GM18909 (cell line): ENCODE measurements at regions not wholly inside any gene's neighbourhood (a gene's known extent, or its start where the extent isn't known, plus 50 kb on each side); places are given as distances from the start of the nearest gene placed in this dataset.

Experiments
- ATAC-seq: cut with Tn5 transposase; IDR thresholded peaks from one replicate; pipeline ENCODE4 v1.9.1; 2021; ENCODE audit warnings: mild to moderate bottlenecking; ENCODE audit not compliant: unreplicated experiment, poor library complexity

DNA sequence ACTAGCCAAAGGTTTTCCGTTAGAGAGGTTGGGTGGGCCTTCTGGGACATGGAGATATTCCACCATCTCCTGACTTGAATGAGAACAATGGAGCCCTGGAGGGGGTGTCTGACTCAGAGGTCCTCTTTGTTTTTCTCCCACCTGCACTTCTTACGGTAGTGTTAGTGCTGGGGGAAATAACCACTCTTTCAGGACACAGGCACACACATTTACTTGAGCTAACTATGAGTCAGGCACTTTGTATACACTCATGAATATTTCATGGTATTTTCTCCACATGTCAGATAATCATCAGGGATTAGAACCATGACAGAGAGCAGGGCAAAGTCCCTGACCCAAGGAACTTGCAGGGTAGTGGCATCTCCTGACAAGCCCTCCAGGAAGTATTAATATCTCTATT, 439.1 kb downstream of the TSN start:
- no peak for ATAC-seq

DNA sequence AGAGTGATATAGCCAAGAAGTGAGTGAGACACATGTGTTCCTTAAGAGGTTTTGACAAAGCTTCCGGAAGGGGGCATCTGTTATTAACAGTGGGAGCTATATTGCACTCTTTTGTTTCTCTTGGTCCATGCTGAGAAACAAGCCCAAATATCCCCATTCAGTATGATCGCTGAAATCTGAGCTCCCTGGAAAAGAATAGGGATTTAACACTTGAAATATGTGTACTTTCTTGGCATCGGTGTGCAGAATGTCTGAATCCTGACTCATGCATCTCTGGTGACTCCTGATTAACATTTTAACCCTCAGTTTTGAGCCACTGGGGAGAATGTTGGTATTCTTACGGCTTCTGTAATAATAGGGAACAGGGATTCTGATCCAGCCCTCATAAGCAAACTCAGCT, 448.1 kb downstream of the TSN start:
- no peak for ATAC-seq

DNA sequence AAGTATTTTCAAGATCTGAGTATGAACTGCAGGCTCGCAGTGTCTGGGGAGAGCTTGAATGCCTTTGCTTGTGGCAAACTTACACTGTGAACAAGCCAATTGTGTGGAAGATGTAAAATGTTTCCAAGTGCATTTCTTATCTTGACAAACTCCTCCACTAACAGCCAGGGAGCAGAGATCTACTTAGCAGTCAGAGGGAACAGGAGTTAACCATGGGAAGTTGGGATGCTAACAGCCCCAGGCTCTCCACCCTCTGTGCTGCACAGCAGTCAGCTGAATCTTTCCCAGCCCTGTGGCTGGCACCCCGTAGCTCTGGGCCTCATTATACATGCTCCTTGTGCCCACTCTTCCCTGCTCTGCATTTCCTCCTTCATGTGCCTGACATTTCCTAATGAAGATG, 450.2 kb downstream of the TSN start:
- no peak for ATAC-seq

DNA sequence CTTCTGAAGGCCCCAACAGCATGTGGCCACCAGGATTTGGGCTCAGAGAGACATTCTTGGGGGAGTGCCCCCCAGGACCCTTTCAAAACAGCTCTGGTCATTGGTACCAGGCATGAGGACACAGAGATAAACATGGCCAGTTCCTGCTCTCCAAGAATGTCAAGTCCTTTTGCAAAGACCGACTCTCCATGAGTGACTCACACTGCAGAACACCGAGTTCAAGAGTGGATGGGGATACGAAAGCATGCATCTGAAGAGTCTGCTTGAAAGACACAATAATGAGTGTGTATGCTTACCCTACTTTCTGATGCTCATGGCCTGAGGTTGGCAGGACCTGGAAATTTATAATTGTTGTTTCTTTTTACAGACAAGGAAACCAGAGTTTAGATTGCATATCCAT, 450.6 kb downstream of the TSN start:
- ATAC-seq: no peak

DNA sequence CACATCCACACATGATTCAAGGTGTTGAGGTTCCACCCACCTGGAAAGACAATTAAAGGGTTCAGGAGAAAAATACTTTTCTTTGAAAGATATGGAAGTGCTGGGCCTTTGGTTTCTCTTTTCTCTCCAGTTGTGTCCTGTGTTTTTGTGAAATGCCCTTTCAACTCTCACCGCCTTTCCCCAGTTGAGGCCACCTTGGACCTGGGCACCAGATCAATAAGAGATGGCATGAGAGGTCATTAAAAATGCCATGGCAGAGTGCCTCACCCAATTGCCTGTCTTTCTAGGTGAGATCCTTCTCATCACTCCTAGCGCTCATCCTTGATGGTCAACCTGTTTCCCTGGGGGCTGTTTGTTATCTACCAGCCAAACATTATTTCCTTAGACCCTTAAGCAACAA, 453.9 kb downstream of the TSN start:
- no peak for ATAC-seq

DNA sequence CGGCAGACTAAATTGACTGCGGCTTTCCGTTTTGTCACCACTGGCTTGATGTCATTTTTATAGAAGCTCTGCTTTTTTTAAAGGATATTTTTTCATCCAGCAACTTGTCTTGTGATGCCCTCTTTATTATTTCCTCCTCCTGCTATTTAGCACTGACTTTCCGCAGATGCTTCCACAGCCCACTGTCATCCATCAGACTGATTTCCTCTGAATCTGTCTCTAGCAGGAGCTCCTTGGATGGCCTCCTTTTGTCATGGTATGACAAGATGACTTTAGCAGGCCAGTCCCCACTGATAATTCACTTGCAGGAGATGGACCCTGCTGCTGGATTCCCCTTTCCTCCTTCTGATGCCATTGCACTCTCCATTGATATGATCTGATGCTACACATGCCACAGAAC, 454.6 kb downstream of the TSN start:
- ATAC-seq: no peak

DNA sequence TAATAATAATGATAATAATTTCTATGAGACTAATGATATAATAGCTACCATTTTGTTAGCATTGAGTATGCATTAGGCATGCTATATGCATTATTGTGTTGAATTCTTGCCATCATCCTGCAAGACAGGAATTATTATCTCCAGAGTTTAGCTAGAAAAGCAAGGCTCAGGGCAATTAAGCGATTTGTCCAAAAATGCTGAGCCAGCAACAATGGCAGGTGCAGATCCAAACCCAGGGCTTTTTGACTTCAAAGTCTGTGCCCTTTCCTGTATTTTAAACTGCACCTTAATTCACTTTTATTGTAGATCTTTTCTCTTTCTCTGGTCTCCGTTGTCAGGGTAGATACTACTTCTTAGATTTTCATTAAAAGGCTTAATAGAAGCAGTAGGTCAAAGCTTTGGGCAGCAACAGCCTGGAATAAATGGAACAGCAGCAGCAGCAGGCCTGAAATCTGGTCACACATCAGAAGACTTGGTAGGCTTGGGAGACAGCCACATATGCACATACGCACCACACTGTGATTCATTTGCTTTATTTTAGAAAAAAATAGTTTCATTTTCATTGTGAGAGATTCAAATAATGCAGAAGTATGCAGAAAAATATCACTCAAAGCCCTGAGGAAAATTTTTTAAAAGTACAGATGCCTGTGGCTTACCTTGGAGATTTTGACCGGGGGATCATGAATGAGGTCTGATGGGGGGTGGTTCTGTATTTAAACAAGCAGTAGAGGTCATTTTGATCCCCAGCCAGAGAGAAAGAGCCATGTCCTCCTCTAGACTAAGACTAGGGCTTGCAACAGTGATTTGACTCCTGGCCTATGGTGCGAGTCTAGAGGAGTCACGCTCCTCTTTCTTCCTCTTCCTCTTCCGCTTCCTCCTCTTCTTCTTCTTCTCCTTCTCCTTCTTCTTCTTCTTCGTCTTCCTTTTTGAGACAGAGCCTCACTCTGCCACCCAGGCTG, 455.7 kb downstream of the TSN start:
- no peak for ATAC-seq

DNA sequence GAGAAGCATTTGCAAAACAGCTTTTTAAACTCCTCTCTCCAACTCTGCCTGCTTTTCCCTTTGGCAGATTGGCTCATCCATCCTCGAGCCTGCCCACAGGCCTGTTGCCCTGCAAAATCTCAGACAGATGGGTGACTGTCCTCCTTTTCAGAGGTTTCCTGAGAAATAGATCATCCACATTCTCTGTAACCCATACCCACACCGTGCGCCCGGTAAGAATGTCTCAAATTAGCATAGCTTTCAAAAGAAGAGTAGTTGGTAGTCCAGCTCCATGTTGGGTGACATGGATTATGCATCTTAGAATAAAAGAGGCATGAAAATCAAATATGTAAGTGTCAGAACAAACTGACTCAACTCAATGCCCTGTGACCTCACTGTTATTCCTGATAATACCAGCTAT, 457.9 kb downstream of the TSN start:
- no peak for ATAC-seq

DNA sequence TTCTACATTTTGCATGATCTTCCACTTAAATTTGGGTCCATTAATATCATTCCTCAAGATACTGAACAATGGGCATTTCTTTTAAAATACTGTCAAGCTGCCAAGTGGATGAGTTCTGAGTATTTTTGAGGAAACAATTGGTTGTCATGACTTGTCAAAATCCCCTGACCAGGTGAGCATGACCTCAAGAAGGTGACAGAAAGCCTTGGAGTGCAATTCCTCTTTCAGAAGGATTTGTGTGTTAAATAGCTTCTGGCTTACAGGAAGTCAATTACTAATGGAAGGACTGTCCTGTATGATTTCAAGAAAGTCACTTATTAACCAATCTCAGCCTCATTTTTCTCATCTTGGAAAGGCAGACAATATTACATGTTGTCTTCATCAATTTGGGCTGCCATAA, 460.6 kb downstream of the TSN start:
- ATAC-seq: no peak

DNA sequence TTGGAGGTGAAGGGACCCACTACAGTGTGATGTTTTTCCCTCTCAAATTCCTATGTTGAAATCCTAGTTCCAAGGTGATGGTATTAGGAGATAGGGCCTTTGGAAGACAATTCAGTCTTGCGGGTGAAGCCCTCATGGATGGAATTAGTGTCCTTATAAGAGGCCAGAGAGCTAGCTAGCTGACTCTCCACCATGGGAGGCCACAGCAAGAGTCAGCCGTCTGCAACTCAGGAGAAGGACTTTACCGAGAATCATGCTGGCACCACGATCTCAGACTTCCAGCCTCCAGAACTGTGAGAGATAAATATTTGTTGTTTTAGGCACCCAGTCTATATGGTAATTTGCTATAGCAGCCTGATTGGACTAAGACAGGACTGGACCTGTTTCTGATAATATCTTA, 461.4 kb downstream of the TSN start:
- no peak for ATAC-seq

DNA sequence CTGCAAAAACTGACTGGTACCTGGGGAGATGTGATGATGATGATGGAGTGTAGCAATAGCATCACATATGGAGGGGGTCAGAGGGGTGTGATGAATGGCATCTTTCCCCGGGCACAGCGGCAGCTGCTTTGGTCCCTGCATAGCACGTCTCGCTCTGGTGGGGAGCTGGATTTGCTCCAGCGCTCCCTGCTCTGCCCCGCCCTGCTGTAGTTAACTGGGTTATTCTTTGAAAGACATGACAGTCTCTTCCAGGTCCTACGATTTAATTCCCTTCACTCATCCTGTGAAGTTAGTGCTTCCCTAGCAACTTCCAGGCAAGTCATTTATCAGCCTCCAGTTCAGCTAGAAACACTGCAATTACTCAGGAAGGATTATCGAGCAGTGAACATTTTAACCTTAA, 463.1 kb downstream of the TSN start:
- ATAC-seq: no peak

DNA sequence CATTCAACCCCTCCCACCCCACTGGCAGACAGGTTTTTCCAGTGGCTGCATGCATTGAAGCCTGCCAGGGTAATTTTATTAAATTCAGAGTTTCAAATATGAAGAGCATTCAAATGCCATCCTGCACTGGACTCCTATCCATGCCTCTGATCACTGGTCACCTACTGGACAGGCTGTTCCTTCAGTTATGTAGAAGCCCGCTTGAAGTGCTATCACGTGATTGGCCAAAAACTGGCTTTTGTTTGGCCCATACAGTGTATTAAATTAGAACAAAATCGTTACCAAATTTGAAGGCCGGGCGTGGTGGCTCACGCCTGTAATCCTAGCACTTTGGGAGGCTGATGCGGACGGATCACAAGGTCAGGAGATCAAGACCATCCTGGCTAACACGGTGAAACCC, 464.1 kb downstream of the TSN start:
- ATAC-seq: no peak

DNA sequence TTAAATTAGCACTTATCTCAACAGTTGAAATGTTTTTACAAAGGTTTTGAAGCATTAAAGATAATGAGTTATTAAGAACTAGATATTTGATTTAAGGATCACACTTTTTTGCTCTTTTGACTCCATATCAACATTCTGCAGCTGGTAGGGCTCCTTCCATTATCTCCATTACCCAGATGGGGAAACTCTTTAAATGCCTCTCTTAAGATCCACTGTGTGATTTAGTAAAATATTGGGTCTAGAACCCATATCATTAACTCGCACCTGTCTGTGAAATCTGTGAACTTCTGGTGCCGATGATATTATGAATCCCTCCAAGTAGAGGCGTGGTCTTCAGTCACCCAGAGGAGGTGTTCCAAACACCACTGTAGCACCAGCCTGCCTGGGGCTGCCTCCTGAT, 466.2 kb downstream of the TSN start:
- ATAC-seq: no peak

DNA sequence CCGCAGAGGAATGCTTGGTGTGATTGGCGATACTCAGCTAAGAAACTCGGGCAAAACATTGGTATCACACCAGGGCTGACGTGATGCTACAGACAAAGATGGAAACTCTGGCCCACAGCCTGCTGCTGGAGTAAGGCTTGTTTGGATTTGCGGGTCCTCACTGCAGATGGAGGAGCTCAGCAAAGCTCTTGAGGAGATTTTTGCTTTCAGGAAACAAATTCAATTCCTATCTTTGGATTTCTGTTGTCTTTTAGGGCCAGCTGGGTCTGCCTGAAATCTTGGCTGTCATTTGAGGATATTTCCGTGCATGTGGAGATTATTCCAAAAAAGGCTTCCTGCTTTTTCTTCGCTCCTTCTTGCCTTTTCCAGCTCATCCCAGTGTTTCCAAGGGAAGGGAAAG, 475.8 kb downstream of the TSN start:
- ATAC-seq: no peak

DNA sequence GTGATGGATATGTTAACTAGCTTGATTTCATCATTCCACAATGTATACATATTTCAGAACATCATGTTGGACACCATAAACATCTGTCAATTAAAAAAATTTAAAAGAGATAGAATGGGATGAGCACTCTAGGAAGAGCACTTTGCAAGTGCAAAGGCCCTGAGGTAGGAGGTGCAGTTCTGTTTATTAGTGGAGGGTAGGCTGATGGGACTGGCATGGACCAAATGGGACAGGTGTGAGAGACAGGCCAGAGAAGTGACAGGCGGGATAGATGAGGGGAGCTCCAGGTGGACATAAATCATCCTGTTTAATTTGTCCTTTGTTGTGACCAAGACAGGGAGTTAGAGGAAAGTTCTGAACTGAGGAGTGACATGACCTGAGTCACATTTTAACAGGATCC, 477.9 kb downstream of the TSN start:
- no peak for ATAC-seq

DNA sequence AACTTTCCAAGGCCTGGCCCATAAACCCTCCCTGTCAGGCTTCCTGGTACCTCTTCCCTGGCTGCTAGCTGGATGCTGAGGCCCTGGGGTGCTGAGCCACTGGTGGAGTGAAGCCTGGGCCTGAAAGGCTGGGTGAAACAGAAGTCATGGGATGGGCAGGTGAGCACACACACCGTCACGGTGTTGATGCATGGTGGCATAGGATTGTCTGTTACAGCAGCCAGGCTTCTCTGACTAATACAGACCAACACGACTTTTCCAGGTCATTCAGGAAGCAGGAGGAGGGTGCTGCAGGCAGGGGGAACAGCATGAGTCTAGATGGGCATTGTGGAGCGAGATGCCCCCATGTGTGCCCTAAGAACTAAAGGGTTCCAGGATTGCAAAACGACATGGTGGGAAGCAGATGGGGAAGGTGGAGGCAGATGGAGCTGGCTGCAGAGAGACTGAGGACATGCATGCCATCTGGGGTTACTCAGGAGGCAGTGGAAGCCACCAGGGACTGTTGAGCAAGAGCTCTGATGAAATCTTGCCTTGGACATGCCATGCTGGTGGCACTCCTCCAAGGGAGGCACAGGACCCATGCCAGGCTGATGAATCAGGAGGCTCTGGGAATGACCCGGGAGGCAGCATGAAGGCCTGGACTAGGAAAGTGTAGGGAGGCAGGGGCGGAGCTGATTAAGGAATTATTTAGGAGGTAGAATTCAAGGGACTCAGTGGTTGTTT, 480.9 kb downstream of the TSN start:
- ATAC-seq: no peak

DNA sequence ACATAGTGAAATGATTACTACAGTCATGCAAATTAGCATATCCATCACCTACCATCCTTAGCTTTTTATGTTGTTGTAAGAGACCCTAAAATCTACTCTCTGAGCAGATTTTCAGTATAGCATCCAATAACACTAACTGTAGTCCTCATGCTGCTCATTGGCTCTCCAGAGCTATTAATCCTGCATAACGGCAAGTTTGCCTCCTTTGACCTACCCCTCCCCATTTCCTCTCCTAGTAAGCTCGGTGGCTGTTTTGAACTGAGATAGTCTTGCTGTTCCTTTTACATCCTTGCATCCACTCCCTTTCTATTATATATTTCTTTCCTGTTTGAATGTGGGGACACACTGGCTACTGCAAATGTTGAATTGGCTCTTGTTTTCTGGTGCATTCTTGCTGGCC, 481.5 kb downstream of the TSN start:
- no peak for ATAC-seq

DNA sequence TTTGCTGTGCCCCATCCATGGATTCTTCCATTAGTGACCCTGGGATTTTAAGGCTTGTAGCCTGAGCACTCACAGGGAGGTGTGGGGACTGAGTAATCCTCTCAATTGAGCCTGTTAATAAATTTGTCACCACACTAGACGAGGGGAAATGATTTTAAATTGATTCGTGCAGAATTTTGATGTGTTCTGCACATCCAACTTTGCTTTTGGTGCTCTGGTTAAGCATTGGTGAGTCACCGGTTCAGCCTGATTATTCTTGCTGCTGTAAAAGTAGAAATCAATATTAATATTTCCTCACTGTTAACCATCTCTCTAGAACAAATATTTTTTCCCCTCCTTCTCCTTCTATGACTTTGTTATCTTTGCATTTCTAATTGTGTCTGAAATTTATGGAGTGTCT, 482.0 kb downstream of the TSN start:
- no peak for ATAC-seq

DNA sequence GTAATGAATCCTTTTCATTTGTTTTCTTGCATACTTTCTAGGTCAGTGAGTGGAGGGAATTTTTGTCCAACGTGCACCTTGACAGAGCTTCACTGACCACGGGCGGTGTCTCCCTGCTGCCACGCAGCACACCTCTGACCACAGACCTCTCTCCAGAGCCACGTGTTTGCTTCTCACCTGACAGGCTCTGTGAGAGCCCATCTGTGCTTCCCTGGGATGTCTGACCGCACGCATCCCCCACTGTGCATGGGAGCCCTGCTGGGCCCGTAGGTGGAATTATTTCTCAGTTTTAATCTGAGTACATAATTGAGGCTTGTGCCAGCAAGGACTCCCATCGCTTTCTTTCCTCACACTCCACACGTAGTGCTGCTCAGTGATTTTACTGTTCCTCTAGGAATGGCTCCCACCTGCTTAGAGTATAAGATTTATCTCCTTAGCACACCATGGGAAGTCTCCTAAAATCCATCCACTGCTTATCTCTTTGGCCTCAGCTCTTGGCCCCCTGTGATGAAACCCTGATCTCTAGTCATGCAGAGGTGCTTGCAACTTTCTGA, 482.6 kb downstream of the TSN start:
- no peak for ATAC-seq

DNA sequence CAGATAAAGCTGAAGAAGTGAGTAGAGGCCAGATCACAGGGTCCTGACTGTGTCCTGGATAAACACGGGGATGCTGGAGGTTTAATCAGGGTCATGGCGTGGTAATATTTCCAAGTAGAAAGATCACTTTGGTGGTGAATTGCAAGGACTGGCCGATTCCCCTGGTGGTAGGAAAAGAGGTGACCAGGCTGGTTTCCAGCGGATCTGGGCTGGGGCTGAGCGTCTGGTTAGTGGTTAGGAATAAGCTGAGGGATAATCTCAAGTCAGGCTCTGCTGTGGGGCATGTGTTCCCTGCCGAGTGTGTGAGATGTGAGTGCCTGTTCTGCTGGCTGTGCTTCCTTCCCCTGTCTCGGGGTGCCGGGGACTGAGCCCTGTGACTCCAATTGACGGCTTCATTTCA, 484.0 kb downstream of the TSN start:
- ATAC-seq: no peak

DNA sequence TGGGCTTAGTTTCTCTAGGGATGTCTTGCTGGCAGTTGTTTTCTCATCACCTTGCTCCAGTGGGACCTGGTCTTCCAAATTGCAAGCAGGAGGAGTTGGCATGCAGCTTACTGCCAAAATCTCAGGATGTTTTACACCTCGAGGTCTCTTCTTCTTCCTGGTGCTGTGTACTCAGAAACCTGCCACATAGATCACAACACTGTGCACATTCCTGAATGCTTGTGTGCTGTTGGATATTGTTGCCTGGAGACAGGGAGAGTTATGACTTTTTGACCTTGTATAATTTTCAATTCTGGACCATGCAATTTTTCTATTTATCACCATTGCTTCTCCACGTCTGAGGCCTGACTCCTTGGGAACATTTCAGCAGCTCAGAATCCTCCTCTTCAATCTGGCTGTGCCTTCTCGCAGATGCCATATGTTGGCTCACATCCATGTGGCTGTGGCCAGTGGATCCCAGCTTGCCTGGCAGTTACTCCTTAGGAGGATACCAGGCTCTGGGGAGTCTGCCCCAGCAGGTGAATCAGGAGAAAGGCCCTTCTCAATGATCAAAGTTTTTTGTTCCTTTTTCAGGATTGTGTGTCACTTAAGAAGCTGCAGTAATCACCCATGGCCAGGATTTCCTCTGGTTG, 489.3 kb downstream of the TSN start:
- no peak for ATAC-seq
